MM.1S (cell line): ENCODE measurements at regions not wholly inside any gene's neighbourhood (a gene's known extent, or its start where the extent isn't known, plus 50 kb on each side); places are given as distances from the start of the nearest gene placed in this dataset.

Source experiments
- DNase-seq: peaks from one replicate; pipeline ENCODE4 v3.0.0-alpha.2; 2015
- H2AFZ ChIP-seq: fragments of 300-600 bp; sonication (generic); 2 replicates; pipeline ENCODE4 v1.6.0; 2016; ENCODE audit warnings: antibody characterized with exemption, low read length
- H3F3A ChIP-seq: fragments of 300-600 bp; sonication (generic); 2 replicates; pipeline ENCODE4 v1.6.1; 2016; ENCODE audit warnings: mild to moderate bottlenecking, antibody characterized with exemption, low read length, moderate library complexity, mixed read lengths; ENCODE audit not compliant: insufficient read depth
- H3K27ac ChIP-seq: fragments of 300-600 bp; sonication (generic); 2 replicates; pipeline ENCODE4 v1.5.1; 2016; ENCODE audit warnings: mild to moderate bottlenecking, low read length
- H3K27me3 ChIP-seq: fragments of 300-600 bp; sonication (generic); replicated peaks from 2 replicates; pipeline ENCODE4 v1.6.0; 2016; ENCODE audit warnings: low read length; ENCODE audit not compliant: insufficient read depth
- H3K36me3 ChIP-seq: fragments of 300-600 bp; sonication (generic); replicated peaks from 2 replicates; pipeline ENCODE4 v1.6.1; 2016; ENCODE audit warnings: mild to moderate bottlenecking, low read length, mixed read lengths; ENCODE audit not compliant: insufficient read depth
- H3K4me1 ChIP-seq: fragments of 300-600 bp; sonication (generic); 2 replicates; pipeline ENCODE4 v1.6.1; 2016; ENCODE audit warnings: low read length, mixed read lengths
- H3K4me2 ChIP-seq: fragments of 300-600 bp; sonication (generic); 2 replicates; pipeline ENCODE4 v1.6.0; 2016; ENCODE audit warnings: low read depth, low read length
- H3K4me3 ChIP-seq: fragments of 300-600 bp; sonication (generic); 2 replicates; pipeline ENCODE4 v1.5.1; 2016; ENCODE audit warnings: low read length, mixed read lengths
- H3K79me2 ChIP-seq: fragments of 300-600 bp; sonication (generic); 2 replicates; pipeline ENCODE4 v1.6.1; 2016; ENCODE audit warnings: mixed run types, low read length, mixed read lengths
- H3K9ac ChIP-seq: fragments of 300-600 bp; sonication (generic); 2 replicates; pipeline ENCODE4 v1.6.1; 2016; ENCODE audit warnings: low read length, mixed read lengths
- H3K9me2 ChIP-seq: fragments of 300-600 bp; sonication (generic); replicated peaks from 2 replicates; pipeline ENCODE4 v1.6.1; 2016; ENCODE audit warnings: mild to moderate bottlenecking, low read length, mixed read lengths; ENCODE audit not compliant: insufficient read depth
- H3K9me3 ChIP-seq: fragments of 300-600 bp; sonication (generic); replicated peaks from 2 replicates; pipeline ENCODE4 v1.6.1; 2016; ENCODE audit warnings: mild to moderate bottlenecking, low read length, mixed read lengths; ENCODE audit not compliant: insufficient read depth
- H4K20me1 ChIP-seq: fragments of 300-600 bp; sonication (generic); 2 replicates; pipeline ENCODE4 v1.6.1; 2016; ENCODE audit warnings: mild to moderate bottlenecking, low read length, moderate library complexity, mixed read lengths; ENCODE audit not compliant: insufficient read depth
- CTCF ChIP-seq: fragments of 300-600 bp; sonication (generic); IDR thresholded peaks from 2 replicates; pipeline ENCODE4 v1.5.1; 2016; ENCODE audit warnings: antibody characterized with exemption, low read length, mixed read lengths
- EZH2 ChIP-seq: fragments of 300-600 bp; sonication (generic); optimal IDR thresholded peaks from 2 replicates; pipeline ENCODE3; 2017; ENCODE audit warnings: low read depth, mild to moderate bottlenecking, antibody characterized with exemption, low read length, mixed read lengths
- EZH2phosphoT487 ChIP-seq: fragments of 300-600 bp; sonication (generic); IDR thresholded peaks from 2 replicates; pipeline ENCODE4 v1.6.1; 2018; ENCODE audit warnings: antibody characterized with exemption, low read length

GRCh38 chr13:88736026-88736425 is 1064.9 kb downstream of the SLITRK5 start:
- H3K9me2 ChIP-seq, result no peaks in the 10 kb centered on the region
- no peak overlapping the region for H2AFZ ChIP-seq
- H3K9ac ChIP-seq, result no peak overlapping the region
- H3K9me3 ChIP-seq, result no peaks in the 10 kb centered on the region
- H3K27me3 ChIP-seq, result no peaks in the 10 kb centered on the region
- no peaks in the 10 kb centered on the region for H3K4me1 ChIP-seq
- no peaks in the 10 kb centered on the region for H3K36me3 ChIP-seq
- no peak overlapping the region for H3K4me3 ChIP-seq
- H4K20me1 ChIP-seq, result no peaks in the 10 kb centered on the region
- no peak overlapping the region for H3K4me2 ChIP-seq
- no peaks in the 10 kb centered on the region for H3F3A ChIP-seq
- no peak overlapping the region for H3K27ac ChIP-seq
- no peaks in the 10 kb centered on the region for H3K79me2 ChIP-seq
- DNase-seq, result no peak
- TF ChIP-seq EZH2 (no peak), EZH2phosphoT487 (no peak), CTCF (no peak)

GRCh38 chr13:88739195-88739594 is 1068.0 kb downstream of the SLITRK5 start:
- Histone ChIP-seq H3K9me3 (no peaks in the 10 kb centered on the region), H4K20me1 (no peaks in the 10 kb centered on the region), H3K4me3 (no peak overlapping the region), H3K27ac (no peak overlapping the region), H3K4me2 (no peak overlapping the region), H3K36me3 (no peaks in the 10 kb centered on the region), H3K27me3 (no peaks in the 10 kb centered on the region), H3K9me2 (no peaks in the 10 kb centered on the region), H3F3A (no peaks in the 10 kb centered on the region), H2AFZ (no peak overlapping the region), H3K4me1 (no peaks in the 10 kb centered on the region), H3K79me2 (no peaks in the 10 kb centered on the region), H3K9ac (no peak overlapping the region)
- DNase-seq, result no peak
- TF ChIP-seq EZH2 (no peak), EZH2phosphoT487 (no peak), CTCF (no peak)

GRCh38 chr13:88744289-88744688 is 1073.1 kb downstream of the SLITRK5 start:
- no peaks in the 10 kb centered on the region for H4K20me1 ChIP-seq
- H3K4me3 ChIP-seq, result no peak overlapping the region
- no peak for TF ChIP-seq CTCF
- TF ChIP-seq EZH2, result no peak
- TF ChIP-seq EZH2phosphoT487, result no peak

GRCh38 chr13:88745011-88745410 is 1073.8 kb downstream of the SLITRK5 start:
- Histone ChIP-seq H3K27ac (no peak overlapping the region), H3K4me3 (no peak overlapping the region), H3F3A (no peaks in the 10 kb centered on the region), H3K79me2 (no peaks in the 10 kb centered on the region), H3K27me3 (no peaks in the 10 kb centered on the region), H4K20me1 (no peaks in the 10 kb centered on the region), H3K9ac (no peak overlapping the region), H3K36me3 (no peaks in the 10 kb centered on the region), H3K9me2 (no peaks in the 10 kb centered on the region), H2AFZ (no peak overlapping the region), H3K4me1 (no peaks in the 10 kb centered on the region), H3K4me2 (no peak overlapping the region), H3K9me3 (no peaks in the 10 kb centered on the region)
- TF ChIP-seq EZH2phosphoT487, result no peak
- no peak for TF ChIP-seq EZH2
- TF ChIP-seq CTCF, result no peak
- DNase-seq, result no peak

More at GRCh38 chr13:88744289-88744688, 1073.1 kb downstream of the SLITRK5 start:
- no peak overlapping the region for H3K9ac ChIP-seq
- no peaks in the 10 kb centered on the region for H3K9me3 ChIP-seq
- no peaks in the 10 kb centered on the region for H3F3A ChIP-seq
- no peaks in the 10 kb centered on the region for H3K4me1 ChIP-seq
- H3K79me2 ChIP-seq, result no peaks in the 10 kb centered on the region
- no peak overlapping the region for H2AFZ ChIP-seq
- H3K36me3 ChIP-seq, result no peaks in the 10 kb centered on the region
- no peak for DNase-seq
- no peak overlapping the region for H3K4me2 ChIP-seq
- H3K9me2 ChIP-seq, result no peaks in the 10 kb centered on the region
- H3K27me3 ChIP-seq, result no peaks in the 10 kb centered on the region
- H3K27ac ChIP-seq, result no peak overlapping the region
